ENCODE measurements at regions not wholly inside any gene's neighbourhood (a gene's known extent, or its start where the extent isn't known, plus 50 kb on each side); places are given as distances from the start of the nearest gene placed in this dataset.

DNA sequence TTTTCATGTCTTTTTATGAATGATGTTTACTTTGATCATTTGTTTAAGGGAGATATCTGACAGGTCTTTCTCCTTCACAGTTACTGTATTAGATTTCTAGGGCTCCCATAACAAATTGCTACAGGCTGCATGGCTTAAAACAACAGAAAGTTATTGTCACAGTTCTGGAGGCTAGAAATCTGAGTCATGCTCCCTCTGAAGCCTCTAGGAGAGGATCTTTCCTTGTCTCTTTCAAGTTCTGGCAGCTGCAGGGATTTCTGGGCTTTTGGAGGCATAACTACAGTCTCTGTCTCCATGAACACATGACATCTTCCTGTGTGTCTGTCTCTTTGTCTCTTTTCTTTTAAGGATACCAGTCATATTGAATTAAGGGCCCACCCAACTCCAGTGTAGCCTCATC lies 557.3 kb upstream of the SEMA6A start:
- Histone ChIP-seq H2AFZ (ENCODE audit: low read depth, low read length) (no peak overlapping the region), H3K4me2 (ENCODE audit: low read length) (no peak overlapping the region), H3F3A (ENCODE audit: insufficient read depth, low read length, poor library complexity, severe bottlenecking) (no peaks in the 10 kb centered on the region), H3K9me2 (ENCODE audit: insufficient read depth, low read length) (no peaks in the 10 kb centered on the region), H3K27me3 (ENCODE audit: insufficient read depth, low read depth, low read length) (no peaks in the 10 kb centered on the region), H3K36me3 (ENCODE audit: insufficient read depth, low read length) (no peaks in the 10 kb centered on the region), H4K20me1 (ENCODE audit: insufficient read depth) (no peaks in the 10 kb centered on the region), H3K79me2 (replicated peaks; ENCODE audit: insufficient read depth, low read length) (no peaks in the 10 kb centered on the region), H3K27ac (ENCODE audit: low read length) (no peak overlapping the region), H3K9me3 (ENCODE audit: low read length) (no peaks in the 10 kb centered on the region), H3K4me3 (ENCODE audit: low read length) (no peak overlapping the region), H3K9ac (ENCODE audit: low read length) (no peak overlapping the region)
- TF ChIP-seq EP300 (conservative IDR thresholded peaks at IDR 0.05; ENCODE audit: poor library complexity, severe bottlenecking) (no peak), EZH2 (IDR thresholded peaks at IDR 0.05; ENCODE audit: borderline replicate concordance, insufficient read depth, low read length, poor library complexity, severe bottlenecking) (no peak), POLR2AphosphoS5 (IDR thresholded peaks at IDR 0.05) (no peak)
- TF ChIP-seq, protein P1, sequence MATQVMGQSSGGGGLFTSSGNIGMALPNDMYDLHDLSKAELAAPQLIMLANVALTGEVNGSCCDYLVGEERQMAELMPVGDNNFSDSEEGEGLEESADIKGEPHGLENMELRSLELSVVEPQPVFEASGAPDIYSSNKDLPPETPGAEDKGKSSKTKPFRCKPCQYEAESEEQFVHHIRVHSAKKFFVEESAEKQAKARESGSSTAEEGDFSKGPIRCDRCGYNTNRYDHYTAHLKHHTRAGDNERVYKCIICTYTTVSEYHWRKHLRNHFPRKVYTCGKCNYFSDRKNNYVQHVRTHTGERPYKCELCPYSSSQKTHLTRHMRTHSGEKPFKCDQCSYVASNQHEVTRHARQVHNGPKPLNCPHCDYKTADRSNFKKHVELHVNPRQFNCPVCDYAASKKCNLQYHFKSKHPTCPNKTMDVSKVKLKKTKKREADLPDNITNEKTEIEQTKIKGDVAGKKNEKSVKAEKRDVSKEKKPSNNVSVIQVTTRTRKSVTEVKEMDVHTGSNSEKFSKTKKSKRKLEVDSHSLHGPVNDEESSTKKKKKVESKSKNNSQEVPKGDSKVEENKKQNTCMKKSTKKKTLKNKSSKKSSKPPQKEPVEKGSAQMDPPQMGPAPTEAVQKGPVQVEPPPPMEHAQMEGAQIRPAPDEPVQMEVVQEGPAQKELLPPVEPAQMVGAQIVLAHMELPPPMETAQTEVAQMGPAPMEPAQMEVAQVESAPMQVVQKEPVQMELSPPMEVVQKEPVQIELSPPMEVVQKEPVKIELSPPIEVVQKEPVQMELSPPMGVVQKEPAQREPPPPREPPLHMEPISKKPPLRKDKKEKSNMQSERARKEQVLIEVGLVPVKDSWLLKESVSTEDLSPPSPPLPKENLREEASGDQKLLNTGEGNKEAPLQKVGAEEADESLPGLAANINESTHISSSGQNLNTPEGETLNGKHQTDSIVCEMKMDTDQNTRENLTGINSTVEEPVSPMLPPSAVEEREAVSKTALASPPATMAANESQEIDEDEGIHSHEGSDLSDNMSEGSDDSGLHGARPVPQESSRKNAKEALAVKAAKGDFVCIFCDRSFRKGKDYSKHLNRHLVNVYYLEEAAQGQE (IDR thresholded peaks at IDR 0.05; ENCODE audit: borderline replicate concordance) = no peak

DNA sequence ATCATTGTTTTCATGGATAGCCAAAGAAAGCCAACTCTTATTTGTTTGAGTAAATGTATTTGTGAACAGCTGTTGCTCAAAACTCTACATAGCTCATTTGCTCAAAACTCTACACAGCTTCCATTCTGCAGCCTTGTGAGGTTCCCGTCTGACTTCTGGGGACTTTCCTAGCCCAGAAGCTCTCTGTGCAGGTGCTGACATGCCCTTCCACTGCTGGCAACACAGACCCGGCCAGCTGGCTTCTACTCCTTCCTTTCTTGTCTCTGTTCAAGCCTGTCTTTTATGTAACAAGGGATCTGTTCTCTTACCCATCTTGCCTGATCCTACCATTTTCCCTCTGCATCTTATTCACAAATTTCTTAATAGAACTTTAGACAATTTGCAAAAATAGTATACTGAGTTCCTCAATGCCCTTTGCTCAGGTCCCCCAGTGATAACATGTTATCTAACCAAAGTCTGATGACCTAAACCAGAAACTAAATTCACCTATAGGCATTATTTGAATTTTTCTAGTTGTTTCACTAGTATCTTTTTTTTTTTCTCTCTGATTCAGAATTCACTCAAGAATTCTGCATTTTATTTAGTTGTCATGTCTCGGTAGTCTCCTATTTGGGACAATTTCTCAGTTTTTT lies 556.5 kb upstream of the SEMA6A start:
- Histone ChIP-seq H3K27me3 (ENCODE audit: insufficient read depth, low read depth, low read length) (no peaks in the 10 kb centered on the region), H3K4me3 (ENCODE audit: low read length) (no peak overlapping the region), H3K9ac (ENCODE audit: low read length) (no peak overlapping the region), H4K20me1 (ENCODE audit: insufficient read depth) (no peaks in the 10 kb centered on the region), H3K9me3 (ENCODE audit: low read length) (no peaks in the 10 kb centered on the region), H3K36me3 (ENCODE audit: insufficient read depth, low read length) (no peaks in the 10 kb centered on the region), H3K4me2 (ENCODE audit: low read length) (no peak overlapping the region), H3K9me2 (ENCODE audit: insufficient read depth, low read length) (no peaks in the 10 kb centered on the region), H3K79me2 (replicated peaks; ENCODE audit: insufficient read depth, low read length) (no peaks in the 10 kb centered on the region), H2AFZ (ENCODE audit: low read depth, low read length) (no peak overlapping the region), H3F3A (ENCODE audit: insufficient read depth, low read length, poor library complexity, severe bottlenecking) (no peaks in the 10 kb centered on the region), H3K27ac (ENCODE audit: low read length) (no peak overlapping the region)
- TF ChIP-seq, protein P2, sequence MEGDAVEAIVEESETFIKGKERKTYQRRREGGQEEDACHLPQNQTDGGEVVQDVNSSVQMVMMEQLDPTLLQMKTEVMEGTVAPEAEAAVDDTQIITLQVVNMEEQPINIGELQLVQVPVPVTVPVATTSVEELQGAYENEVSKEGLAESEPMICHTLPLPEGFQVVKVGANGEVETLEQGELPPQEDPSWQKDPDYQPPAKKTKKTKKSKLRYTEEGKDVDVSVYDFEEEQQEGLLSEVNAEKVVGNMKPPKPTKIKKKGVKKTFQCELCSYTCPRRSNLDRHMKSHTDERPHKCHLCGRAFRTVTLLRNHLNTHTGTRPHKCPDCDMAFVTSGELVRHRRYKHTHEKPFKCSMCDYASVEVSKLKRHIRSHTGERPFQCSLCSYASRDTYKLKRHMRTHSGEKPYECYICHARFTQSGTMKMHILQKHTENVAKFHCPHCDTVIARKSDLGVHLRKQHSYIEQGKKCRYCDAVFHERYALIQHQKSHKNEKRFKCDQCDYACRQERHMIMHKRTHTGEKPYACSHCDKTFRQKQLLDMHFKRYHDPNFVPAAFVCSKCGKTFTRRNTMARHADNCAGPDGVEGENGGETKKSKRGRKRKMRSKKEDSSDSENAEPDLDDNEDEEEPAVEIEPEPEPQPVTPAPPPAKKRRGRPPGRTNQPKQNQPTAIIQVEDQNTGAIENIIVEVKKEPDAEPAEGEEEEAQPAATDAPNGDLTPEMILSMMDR (IDR thresholded peaks at IDR 0.05; ENCODE audit: poor library complexity, severe bottlenecking) = no peak
- TF ChIP-seq, protein P1 (IDR thresholded peaks at IDR 0.05; ENCODE audit: borderline replicate concordance) = no peak
- TF ChIP-seq RAD21 (conservative IDR thresholded peaks at IDR 0.05) = no peak
- TF ChIP-seq EP300 (conservative IDR thresholded peaks at IDR 0.05; ENCODE audit: poor library complexity, severe bottlenecking) = no peak
- TF ChIP-seq TAF1 (IDR thresholded peaks at IDR 0.05; ENCODE audit: low read depth) = no peak
